ENCODE measurements at regions not wholly inside any gene's neighbourhood (a gene's known extent, or its start where the extent isn't known, plus 50 kb on each side); places are given as distances from the start of the nearest gene placed in this dataset.

- TF ChIP-seq, protein P1, sequence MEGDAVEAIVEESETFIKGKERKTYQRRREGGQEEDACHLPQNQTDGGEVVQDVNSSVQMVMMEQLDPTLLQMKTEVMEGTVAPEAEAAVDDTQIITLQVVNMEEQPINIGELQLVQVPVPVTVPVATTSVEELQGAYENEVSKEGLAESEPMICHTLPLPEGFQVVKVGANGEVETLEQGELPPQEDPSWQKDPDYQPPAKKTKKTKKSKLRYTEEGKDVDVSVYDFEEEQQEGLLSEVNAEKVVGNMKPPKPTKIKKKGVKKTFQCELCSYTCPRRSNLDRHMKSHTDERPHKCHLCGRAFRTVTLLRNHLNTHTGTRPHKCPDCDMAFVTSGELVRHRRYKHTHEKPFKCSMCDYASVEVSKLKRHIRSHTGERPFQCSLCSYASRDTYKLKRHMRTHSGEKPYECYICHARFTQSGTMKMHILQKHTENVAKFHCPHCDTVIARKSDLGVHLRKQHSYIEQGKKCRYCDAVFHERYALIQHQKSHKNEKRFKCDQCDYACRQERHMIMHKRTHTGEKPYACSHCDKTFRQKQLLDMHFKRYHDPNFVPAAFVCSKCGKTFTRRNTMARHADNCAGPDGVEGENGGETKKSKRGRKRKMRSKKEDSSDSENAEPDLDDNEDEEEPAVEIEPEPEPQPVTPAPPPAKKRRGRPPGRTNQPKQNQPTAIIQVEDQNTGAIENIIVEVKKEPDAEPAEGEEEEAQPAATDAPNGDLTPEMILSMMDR (IDR thresholded peaks at IDR 0.05; ENCODE audit: extremely low read depth, missing control alignments) = no peak
- no peak for DNase-seq (ENCODE audit: low spot score)
These were observed 540.7 kb upstream of the NETO1 start for GRCh38 chr18:73408469-73408868.

- DNase-seq (ENCODE audit: low spot score) = no peak
- TF ChIP-seq, protein P1 (IDR thresholded peaks at IDR 0.05; ENCODE audit: extremely low read depth, missing control alignments) = no peak
These were observed 539.7 kb upstream of the NETO1 start for GRCh38 chr18:73407506-73407905.

GRCh38 chr18:73384246-73384645 lies 516.5 kb upstream of the NETO1 start:
- TF ChIP-seq, protein P1 (IDR thresholded peaks at IDR 0.05; ENCODE audit: extremely low read depth, missing control alignments) = no peak
- DNase-seq (ENCODE audit: low spot score) = no peak

DNA sequence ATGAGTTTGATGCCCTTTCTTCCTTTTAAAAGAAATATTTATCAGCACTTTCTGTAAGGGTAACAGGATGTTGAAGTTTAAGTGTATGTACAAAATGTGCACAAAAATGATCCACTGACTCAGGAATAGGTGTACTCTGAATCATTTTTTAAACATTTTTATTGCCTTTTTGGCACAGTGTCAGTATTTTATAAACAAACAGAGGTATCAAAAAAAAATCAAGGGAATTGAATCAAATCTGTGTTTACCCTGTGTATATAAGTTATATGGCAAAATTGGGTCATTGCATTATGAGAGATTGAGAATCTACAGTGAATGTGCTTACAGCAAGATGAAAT lies 513.9 kb upstream of the NETO1 start:
- DNase-seq (ENCODE audit: low spot score) = no peak
- TF ChIP-seq, protein P1 (IDR thresholded peaks at IDR 0.05; ENCODE audit: extremely low read depth, missing control alignments) = no peak

DNA sequence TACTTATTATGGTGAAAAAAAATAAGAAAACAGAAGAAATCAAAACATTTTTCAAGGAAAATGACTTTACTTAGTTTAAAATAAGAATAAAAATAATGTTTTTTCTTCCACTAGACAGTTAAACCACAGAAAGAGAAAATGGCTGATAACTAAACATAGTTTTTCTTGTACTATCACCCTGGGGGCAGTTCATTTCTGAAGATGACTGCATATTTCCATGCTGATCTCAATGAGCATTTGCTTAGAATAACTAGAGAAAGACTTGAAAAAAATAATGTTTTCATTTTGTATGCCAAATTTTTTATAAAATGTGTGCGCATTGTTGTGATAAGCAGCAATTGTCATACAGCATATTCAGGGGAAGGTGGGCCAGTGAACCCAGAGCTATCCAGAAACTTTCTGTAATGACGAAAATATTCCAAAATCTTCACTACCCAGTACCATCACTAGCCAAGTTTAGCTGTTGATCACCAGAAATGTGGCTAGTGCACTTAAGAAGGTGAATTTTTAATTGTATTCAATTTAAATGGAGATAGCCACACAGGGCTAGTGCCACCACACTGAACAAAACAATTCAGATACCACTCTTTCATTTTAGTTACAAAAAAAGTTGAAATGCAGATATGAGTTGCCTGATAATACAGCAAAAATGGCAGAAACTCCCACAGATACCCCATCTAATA lies 513.4 kb upstream of the NETO1 start:
- no peak for DNase-seq (ENCODE audit: low spot score)
- TF ChIP-seq, protein P1 (IDR thresholded peaks at IDR 0.05; ENCODE audit: extremely low read depth, missing control alignments) = no peak

- DNase-seq (ENCODE audit: low spot score) = no peak
- TF ChIP-seq, protein P1 (IDR thresholded peaks at IDR 0.05; ENCODE audit: extremely low read depth, missing control alignments) = no peak
These were observed 498.9 kb upstream of the NETO1 start for GRCh38 chr18:73366713-73367112.

DNA sequence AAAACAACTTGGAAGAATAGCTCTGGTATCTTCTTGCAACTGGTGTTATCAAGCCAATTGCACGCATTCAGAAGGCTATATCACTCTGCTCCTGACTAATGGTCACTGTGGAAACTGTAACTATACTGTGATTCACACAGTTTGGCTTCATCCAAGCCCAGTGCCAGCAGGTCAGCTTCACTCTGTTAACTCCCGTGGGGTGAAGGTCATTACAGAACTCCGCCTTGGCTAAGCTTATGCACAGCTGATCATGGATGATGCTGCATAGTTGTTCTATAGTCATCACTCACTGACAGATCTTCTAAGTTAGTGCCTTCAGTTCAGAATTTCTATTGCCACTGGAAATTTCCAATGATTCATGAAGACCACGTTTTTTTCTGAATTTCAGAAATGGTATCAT lies 497.2 kb upstream of the NETO1 start:
- DNase-seq (ENCODE audit: low spot score) = no peak
- TF ChIP-seq, protein P1 (IDR thresholded peaks at IDR 0.05; ENCODE audit: extremely low read depth, missing control alignments) = no peak
